DMS79 (cell line): ENCODE measurements at regions not wholly inside any gene's neighbourhood (a gene's known extent, or its start where the extent isn't known, plus 50 kb on each side); places are given as distances from the start of the nearest gene placed in this dataset.
"Not testable (repeated sequence)": the region's sequence is repeated elsewhere in the genome, so short reads cannot be mapped to it uniquely, and the experiment has no call there.

Source experiments
- DNase-seq: peaks from one replicate; lab custom pipeline; 2025; lab: John Stamatoyannopoulos, UW

DNA sequence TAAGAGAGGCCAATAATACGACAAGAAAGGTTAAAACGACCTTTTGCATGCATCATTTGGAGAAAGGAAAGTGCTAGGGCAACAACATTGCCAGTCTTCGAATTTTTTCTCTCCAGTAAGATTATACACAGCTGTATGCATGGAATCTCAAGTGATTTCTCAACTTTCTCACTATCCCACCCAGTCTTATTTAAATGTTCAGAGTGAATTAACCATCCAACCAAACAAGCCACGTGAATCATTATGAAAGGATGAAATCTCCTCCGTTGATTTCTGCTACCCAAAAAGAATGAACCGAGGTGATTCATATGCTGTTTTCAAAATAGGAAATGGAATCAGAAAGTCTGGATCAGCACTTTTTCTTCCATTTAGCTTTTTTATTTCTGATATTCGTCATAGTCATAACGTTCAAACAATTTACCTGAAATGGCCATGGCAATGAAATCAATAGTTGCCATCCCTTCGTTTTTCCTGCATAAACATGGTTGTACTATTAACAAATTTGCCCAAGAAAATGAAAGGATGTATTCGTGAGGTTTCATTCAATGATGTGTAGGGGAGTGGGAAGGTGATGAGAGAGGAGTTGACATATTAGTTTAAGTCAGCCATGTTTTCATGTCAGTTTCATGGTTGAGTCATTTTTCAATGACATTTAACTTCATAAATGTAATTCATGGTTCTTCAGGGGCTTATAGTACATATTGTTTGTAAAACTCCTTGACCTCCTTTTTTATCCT lies 170.9 kb upstream of the WWC1 start:
- DNase-seq, result no peak

DNA sequence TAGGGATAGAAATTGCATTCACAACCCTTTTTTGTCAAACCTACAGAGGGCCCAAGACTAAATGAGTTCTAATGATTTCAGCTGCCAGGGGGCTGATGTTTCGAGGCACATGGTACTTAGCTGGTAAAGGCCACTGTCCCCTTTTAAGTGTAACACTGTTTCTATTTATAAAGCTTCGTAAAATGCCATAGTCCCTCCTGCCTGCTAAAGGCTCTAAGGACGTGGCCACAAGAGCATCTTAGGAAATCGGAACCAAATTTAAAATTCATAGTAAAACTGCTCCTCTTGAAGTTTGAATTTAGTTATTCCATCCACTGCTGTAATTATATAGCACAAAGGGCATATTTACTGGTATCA lies 170.3 kb upstream of the WWC1 start:
- no peak for DNase-seq

DNA sequence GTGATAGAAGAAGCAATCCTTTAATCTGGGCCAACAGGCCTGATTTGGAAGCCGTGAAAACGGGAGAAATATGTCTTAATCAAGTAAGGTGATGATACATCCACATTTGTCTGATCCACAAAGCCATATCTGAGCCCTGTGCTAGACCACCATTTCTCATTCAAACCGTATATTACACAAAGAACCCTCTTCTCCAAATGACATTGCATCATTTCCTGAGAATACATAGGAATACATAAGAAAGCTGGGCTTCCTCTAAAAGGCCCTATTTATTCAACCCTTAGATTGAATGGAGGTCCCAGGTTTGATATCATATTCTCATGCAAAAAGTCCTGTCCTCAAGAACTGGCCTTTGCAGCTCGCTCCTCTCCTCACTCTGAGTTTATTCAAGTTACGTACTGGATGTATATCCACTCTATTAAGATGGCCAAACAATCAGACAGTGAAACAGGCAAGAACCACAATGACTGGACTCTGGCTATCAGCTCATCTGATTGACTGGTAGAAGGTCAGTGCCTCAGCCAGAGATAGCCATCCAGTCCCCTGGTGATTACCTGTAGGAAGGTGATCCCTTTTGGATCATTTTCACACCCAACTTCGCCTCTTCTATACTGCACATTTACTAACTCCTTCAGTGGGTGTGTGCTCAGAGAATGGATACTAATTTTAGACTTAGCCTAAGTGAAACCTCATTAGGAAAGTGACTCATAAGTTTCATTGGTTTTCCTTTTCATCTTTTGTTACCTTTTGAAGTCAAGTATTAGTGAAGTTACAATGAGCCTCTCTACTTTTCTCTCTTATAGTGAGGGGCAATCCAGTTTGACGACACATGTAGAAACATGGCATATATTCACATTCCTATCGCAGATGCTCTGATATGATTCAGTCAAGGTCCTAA lies 167.6 kb upstream of the WWC1 start:
- DNase-seq, result no peak

DNA sequence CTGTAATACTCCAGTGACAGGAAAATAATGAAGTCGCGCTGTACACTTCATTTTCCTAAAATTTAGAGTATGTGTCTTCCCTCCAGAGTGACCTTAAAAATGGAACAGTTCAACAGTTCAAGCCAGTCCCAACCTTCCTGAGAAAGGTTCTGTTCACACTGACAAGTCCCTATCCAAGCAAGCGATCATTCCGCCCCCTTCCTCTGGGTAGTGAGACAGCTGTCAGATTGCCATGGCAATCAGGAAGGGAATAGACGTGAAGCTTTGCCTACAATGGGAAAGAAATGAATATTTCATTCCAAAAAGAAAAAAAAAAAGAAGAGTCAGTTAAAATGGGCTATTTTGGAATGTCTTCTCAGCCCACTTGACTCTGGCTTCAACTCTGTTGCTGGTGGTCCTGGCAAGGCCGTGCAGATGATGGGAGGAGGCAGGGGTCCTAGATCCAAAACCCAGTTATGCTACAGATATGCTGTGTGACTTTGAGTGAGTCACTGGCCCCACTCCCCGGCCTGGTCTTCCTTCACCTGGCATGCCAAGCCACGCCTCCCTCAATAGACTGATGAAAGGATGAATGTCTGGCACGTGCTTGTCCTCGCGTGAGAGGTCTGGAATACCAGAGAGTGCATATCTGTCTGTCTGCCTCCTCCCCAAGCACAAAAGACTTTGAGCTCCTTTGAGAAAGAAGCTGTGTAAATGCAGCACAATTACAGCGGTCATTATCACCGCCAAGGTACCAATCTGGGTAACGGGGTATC lies 165.8 kb upstream of the WWC1 start:
- DNase-seq, result no peak

DNA sequence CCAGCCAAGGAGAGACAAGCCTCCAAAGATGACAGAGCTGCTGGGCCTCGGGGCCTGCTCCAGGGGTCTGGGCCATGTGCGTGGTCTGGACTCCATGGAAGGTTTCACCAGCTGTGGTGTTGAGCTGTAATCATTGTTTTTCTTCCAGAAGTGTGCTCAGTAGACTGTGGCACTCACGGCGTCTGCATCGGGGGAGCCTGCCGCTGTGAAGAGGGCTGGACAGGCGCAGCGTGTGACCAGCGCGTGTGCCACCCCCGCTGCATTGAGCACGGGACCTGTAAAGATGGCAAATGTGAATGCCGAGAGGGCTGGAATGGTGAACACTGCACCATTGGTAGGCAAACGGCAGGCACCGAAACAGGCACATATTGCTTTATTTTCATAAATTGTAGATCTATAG lies 164.8 kb upstream of the WWC1 start:
- no peak for DNase-seq

DNA sequence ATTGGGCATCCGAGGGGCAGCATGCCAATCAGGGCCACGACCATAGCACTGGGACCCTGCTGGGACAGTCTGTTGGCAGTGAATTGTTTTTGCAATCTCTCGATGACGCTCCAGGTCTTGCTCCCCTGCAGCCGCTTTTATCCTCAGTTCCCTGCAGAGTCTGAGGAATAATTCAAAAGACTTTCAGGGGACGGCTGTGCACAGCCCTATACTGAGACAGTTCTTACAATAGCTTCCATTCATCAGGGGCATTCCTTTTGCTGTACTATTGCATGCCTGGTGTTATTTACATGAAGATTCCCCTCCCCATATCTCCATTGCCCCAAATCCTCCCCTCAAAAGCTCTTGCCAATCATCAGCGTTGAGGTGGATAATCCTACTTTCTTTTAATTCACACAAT lies 163.3 kb upstream of the WWC1 start:
- DNase-seq, result no peak

DNA sequence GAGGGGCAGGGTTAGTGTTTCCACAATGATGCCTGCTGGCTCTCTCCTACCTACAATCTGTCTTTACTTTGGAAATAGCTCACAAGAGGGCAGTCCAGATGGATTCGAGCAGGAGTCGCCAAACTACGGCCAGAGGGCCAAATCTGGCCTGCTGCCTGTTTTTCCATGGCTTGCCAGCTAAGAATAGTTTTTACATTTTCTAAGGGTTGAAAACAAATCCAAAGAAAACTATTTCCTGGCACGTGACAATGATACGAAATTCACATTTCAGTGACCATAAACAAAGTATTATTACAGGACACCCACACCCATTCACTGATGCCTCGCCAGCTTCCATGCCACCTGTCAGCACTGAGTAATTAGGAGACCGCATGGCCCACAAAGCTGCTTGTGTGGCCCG lies 162.9 kb upstream of the WWC1 start:
- DNase-seq, result no peak

DNA sequence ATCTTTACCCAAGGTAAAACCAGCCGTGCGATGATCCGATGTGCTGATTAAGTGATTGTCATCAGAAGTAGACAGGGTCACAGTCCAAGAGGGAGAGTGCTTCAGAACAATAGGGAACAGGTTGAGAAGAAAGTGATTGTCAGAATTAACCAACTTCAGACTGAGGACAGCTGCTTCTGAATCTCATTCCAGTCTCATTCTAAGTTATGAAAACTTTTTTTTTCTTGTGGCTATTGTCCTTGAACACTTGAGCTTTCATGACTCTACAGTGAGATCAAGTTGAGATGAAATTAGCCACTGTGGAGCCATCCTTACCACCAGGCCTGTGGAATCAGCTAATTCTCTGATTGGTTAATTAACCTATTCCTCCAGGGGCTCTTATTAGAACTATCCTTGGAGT lies 159.9 kb upstream of the WWC1 start:
- DNase-seq, result no peak

DNA sequence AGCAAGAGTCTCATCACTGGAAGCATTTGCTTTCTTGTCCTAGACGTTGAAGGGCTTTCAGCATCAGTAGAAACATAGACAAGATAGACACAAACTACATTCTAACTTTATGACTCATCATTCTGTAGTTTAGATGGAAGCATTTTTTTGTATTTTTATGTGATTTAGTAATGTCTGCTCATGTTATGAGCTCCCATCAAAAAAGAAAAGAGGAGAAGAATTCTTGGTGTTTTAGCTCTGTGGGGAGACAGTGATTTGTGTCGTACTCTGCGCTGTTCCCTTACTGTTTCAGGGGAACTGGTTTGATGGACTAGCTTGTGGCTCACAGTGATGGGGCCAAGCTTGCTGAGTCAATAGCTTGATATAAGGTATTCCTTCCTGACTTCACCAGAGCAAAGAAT lies 159.2 kb upstream of the WWC1 start:
- DNase-seq, result no peak

DNA sequence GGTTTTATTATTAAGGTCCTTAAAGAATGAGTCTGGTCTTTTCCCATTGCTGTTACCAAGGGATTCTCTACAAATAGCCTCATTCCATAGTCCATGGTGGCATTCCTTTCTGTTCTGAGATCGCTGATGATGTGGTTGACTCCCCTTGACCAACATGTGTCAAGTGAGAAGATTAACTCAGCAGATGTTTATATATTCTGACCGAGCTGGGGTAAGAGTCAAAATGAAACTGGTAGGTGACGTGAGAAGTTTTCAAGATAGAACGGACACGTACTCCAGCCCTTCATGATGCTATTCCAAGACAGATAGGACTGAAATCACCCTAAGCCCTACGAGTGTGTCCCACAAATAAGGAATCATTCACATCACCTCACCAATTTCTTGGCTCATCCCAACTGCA lies 155.5 kb upstream of the WWC1 start:
- DNase-seq, result no peak

DNA sequence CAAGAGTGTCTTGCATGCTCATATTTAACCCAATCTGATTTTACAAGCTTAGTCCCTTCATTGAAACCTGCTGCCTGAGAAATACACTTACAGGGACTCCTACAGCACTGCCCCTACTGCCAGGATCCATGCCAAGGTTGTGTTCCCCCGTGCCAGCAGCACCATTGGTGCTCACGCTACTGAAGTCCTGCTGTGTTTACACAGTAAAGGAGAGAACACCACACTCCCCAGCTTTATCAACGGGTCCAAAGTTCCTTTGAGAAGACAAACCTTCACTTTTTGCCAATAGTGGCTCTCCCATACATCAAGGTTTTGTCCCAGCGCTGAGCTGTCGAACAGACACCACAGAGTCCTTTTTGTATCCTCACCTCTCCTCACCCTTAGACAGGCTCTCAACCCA lies 155.1 kb upstream of the WWC1 start:
- DNase-seq, result no peak

DNA sequence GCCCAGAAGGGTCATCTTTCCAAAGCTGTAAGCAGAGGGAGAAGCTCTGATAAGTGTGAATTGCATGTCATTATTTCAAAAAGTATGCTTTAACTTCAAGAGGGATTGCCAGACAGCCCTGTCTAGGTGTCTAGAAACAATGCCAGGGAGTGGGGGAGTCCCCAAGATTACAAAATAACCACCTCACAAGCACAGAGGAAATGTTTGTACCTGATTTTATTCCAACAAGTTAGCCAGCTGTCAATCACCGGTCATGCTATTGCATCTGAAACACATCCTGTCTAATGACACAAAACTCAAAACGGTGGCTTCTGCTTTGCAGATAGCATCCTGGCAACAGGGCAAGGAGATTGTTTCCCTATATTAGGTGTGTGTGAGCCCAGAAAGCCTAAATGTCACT lies 154.2 kb upstream of the WWC1 start:
- no peak for DNase-seq

DNA sequence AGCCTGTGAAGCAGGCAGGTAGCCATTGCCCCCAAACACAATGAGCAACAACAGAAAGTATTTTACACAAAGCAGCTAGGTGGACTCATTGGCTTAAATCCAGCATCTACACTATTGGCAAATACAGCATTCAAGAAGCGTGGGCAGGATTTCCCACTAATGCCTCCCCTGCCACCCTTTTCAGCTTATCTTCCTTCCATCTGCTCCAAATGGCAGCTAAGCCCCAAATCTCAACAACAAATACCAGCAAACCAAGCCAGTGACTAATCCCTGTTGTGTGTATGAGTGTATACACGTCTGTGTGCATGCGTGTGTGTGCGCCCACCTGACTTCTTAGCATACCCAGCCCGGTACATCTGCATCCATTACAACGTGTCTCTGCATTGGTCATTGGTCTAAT lies 151.2 kb upstream of the WWC1 start:
- no peak for DNase-seq

DNA sequence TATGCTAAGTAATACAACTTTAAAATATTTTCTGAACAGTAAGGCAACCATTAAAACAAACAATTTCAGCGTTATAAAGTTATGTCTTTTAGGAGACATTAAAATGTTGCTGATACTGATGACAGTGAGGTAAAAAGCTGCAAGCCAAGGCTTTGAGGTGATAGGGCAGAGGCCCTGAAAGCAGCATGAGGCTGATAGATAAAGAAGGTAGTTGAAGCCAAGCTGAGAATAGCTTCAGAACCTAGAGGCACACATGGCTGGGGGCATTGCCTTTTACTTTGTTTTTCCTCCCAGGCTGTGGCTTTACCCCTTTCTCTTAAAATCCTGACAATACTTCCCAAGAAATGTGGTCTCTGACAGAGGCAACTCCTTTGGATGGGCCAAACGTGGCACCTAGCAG lies 149.0 kb upstream of the WWC1 start:
- no peak for DNase-seq

DNA sequence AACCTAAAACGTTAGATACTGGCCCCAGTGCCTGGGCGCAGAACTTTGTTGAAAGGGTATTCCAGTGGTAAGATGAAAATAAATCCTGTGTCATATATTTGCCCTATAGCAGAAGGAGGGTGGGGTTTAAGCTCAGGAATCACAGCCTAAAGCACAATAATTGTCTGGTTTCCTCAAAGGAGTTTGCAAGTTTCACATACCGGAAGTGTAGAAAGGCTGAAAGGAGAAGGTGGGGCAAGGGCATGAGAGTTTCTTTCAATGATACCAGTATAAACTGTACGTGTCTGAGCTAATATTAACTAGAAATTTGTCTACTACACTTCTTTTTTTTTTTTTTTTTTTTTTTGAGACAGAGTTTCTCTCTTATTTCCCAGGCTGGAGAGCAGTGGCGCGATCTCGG lies 147.9 kb upstream of the WWC1 start:
- DNase-seq, result not testable (repeated sequence)

DNA sequence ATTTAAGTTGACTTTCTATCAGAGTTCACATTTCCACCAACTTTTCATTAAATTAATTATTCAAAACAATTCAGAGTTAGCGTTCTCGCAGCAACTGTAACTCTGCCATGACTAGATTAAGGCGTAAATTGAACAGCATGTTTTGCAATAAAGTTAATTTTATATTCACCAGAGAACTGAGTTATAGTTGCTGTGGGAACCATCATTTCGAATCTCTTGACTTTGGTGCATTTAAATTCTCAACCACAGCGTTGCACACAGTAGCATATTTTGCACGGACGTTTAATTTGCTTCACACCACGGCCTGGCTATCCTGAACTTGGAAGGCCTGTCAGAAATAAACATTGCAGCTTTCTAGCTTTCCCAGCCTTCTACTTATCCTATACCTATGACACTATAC lies 144.3 kb upstream of the WWC1 start:
- no peak for DNase-seq

DNA sequence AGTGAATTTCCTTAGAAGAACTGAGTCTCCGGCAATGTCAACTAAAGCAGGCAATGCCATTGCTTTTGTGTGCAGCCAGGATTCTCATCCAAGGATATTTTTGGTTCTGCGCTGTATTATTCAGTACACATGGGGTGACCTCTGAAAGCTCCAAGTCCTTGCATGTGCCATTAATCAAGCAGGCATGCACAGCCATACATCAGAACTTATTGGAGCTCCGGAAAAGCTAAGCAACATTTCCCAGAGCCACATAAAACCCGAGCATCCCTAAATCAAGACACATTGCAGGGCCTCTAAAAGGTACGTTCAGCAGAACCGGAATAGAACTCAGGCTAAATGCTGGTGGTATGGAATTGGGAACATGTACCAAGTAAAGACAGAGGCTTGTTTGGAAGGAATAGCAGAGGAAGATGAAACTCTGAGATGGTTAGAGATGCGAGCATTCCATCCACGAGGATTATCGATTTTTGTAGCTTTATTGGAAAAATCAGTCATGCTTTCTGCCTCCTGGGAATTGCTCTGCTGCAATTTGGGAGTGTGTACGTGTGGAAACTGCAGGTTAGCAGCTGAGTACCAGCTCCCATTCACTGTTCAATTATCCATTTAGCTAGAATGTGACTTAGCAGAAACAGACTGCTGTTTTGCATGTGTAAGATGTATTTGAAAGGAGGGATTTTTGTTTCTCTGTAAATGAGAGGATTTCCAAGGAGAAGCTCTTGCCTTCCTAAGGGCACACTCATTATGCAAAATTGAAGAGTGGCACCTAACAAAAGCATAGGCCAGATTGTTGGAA lies 143.7 kb upstream of the WWC1 start:
- DNase-seq, result no peak

DNA sequence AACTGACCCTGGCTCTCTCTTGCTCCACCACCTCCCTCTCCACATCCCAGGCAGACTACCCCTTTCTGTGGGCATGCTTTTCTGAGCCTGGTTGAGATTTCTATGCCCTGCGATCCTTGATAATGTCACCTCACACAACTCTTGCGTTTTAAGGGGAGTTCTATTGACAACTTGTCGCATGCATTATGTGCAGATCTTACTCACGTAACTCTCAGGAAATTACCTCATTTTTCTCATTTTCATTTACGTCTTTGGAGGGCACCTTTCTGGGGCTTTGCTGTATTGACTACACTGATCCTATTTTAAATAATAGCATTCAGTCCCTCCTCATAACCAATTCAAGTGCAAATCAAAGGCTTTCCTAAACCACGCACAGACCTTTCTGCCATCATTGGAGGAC lies 140.4 kb upstream of the WWC1 start:
- DNase-seq, result no peak

DNA sequence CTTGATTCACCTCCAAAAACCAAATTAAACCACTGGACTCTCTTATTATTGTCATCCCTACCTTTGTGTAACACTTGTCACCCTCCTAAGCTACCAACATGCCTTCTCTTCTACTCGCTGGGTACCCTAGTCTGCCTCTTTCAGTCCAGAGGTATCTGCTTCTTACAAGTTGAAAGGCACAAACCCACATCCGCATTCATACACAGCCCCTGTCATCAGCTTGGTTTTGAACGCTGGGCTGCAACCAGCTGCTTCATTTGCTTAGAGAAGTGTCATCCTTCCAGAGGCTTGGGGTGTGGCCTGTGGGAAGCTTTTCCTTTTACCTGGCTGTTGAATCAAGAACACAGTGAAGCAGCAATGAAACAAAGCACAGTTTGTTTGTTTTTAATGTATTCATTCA lies 138.8 kb upstream of the WWC1 start:
- no peak for DNase-seq

DNA sequence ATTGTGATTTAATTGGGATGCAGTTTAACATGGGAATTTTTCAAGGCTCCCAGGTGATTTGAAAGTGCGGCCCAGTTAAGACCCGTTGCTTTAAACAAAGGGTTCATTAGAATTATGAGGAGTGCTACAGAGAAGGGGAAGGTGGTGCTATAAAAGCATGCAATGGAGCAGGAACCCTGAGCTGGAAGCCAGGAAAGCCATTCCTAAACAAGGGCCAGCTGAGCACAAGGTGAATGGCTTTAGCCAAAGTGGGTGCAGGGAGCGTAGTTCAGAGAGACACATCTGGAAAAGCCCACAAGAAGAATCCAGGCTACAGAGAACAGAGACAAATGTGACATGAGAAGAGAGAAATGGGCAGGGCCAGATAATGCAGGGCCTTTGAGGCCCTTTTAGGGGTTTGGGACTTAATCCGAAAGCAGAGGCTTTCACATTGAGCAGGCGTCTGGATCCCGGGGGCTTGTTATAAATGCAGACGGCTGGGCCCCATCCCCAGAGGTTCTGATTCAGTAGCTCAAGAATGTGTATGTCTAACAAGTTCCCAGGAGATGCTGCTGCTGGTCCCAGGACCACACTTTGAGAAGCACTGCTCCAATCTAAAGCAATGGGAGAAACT lies 138.1 kb upstream of the WWC1 start:
- no peak for DNase-seq

DNA sequence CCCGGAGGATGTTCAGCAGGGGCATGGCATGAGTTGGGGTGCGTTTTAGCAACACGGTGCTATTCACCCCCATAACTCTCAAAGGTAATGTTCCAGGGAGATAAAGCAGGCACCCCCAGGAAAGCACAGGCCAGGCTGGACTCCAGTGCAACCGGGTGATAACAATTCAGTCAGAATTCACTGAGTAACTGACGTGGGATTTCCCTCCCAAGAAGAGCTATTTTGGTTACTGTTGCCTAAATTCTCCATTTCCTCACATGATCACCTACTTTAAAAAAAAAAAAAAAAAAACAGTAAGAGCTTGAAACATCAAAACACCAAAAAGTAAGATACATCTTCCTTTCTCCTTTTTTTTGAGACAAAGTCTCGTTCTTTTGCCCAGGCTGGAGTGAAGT lies 137.6 kb upstream of the WWC1 start:
- DNase-seq, result no peak

DNA sequence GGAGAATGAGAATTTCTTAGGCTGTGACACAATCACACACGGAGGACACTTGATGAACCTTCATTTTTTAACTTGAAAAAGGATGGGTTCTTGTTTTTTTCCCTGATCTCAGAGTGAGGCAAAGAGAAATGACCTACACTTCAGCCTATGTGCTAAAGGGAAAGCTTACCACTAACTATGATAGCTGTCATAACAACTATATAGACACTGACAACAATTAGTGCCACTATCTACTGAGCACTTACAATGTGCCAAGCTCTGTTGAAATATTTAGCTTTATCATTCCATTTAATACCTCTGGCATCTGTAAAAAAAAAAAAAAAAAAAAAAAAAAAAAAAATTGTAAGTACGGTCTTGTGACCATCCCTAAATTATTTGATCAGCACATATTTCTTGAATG lies 135.9 kb upstream of the WWC1 start:
- no peak for DNase-seq
